ENCODE measurements at regions not wholly inside any gene's neighbourhood (a gene's known extent, or its start where the extent isn't known, plus 50 kb on each side); places are given as distances from the start of the nearest gene placed in this dataset.
A peak's percentile ranks its signal among the peaks of the same experiment; 100 is the strongest.
"Not testable (repeated sequence)": the region's sequence is repeated elsewhere in the genome, so short reads cannot be mapped to it uniquely, and the experiment has no call there.

DNA sequence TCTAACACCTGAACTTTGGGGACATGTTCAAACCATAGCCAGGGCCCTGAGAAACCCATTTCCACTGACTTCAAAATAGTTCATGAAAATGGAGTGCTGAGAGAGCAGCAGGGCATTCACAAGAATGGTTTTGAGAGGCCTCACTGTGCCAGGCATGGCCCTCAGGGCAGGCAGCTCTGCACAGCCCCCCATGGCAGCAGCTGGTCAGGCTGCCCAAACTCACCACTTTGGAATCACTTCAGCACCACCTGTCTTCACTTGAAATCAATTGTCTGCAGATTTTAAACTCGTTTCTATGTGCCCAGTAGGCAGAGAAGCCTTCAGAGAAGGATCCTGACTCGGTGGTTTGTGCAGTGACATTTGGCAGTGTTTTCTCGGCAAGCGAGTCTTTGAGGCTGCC lies 73.8 kb upstream of the SAMD11 start:
- not testable (repeated sequence) for DNase-seq (ENCODE audit: low spot score)

- not testable (repeated sequence) for DNase-seq (ENCODE audit: low spot score)
These were observed 73.4 kb upstream of the SAMD11 start for GRCh38 chr1:850318-850717.

DNA sequence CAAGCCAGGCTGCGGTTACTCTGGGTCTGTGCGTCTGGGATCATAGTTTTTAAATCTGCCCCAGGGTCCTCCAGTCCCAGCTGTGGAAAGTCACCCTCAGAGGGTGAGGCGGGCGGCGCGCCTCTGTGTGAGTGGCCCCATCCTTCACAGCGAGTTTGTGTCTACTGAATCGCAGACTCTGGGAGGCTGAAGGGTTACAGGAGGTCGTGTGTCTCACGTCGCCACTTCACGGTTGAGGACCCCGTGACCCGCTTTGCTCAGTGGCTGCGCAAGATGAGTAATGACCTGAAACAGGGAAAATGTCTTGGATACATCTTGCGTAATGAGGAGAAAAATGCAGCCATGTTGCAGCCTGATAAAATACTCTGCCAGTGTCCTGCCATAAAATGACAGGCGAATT lies 72.3 kb upstream of the SAMD11 start:
- DNase-seq (ENCODE audit: low spot score): not testable (repeated sequence)

DNA sequence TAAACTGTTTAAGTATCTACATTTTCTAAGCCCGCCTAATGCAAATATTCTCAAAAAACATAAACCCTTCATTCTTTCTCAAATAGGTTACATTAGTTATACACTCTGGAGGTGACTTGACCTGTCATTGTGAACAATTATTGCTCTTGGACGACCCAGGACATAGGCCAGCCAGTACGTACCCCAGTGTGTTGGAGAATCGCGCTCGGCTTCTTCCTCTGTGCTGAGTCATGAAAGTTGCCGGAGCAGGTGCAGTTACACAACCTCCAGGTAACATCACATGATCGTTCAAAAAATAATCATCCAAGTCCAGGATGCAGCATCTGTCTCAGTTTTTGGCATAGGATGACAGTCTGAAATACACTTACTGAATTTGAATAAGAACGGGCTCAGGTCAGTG lies 71.9 kb upstream of the SAMD11 start:
- DNase-seq (ENCODE audit: low spot score): not testable (repeated sequence)

- not testable (repeated sequence) for DNase-seq (ENCODE audit: low spot score)
These were observed 68.3 kb upstream of the SAMD11 start for GRCh38 chr1:855202-855981.

- DNase-seq (ENCODE audit: low spot score): not testable (repeated sequence)
These were observed 67.1 kb upstream of the SAMD11 start for GRCh38 chr1:856541-857057.

- not testable (repeated sequence) for DNase-seq (ENCODE audit: low spot score)
These were observed 65.6 kb upstream of the SAMD11 start for GRCh38 chr1:857926-858648.

DNA sequence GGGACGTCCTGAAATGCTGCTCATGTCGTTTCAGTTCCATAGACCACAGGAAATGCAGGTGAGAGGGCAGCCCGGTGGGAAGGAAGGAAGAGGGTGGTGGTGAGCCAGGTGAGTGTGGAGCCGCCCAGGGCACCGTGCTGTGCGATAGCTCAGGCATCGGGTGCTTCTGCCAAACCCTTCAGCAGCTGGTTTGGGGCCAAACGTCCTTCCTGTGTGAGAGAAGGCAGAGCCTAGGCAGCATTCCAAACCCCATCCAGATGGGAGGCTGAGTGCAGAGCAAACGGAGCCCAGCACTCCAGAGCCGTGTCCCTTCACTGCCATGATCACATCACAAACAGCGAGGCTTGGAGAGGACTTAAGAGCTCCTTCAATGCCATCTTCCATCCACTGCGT lies 65.1 kb upstream of the SAMD11 start:
- not testable (repeated sequence) for DNase-seq (ENCODE audit: low spot score)

- DNase-seq (ENCODE audit: low spot score): not testable (repeated sequence)
These were observed 62.8 kb upstream of the SAMD11 start for GRCh38 chr1:860941-861340.

DNA sequence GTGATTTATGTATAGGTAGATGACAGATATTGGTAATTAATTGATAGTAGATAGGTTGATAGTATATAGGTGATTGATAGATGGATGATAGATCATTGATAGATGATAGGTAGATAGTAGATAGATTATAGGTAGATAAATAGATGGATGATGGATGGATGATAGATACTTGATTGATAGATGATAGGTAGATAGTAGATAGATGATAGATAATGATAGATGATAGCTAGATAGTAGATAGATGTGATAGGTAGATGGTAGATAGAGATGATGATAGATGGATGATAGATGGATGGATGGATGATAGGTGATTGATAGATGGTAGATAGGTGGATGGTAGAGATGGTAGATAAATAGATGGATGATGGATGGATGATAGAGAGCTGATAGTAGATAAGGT lies 62.0 kb upstream of the SAMD11 start:
- DNase-seq (ENCODE audit: low spot score): no peak

- not testable (repeated sequence) for DNase-seq (ENCODE audit: low spot score)
These were observed 61.1 kb upstream of the SAMD11 start for GRCh38 chr1:862601-863000.

GRCh38 chr1:865633-866032 lies 58.1 kb upstream of the SAMD11 start:
- DNase-seq (ENCODE audit: low spot score): not testable (repeated sequence)

- no peak for DNase-seq (ENCODE audit: low spot score)
These were observed 57.6 kb upstream of the SAMD11 start for GRCh38 chr1:866095-866494.

- not testable (repeated sequence) for DNase-seq (ENCODE audit: low spot score)
These were observed 57.0 kb upstream of the SAMD11 start for GRCh38 chr1:866631-867299.

- DNase-seq (ENCODE audit: low spot score): not testable (repeated sequence)
These were observed 56.2 kb upstream of the SAMD11 start for GRCh38 chr1:867550-867949.

GRCh38 chr1:869499-870244 lies 54.1 kb upstream of the SAMD11 start:
- DNase-seq (ENCODE audit: low spot score): peak; percentile 88

Measured in D341Med (cell line).